H9 (cell line): ENCODE measurements at regions not wholly inside any gene's neighbourhood (a gene's known extent, or its start where the extent isn't known, plus 50 kb on each side); places are given as distances from the start of the nearest gene placed in this dataset.

ENCODE experiments used
- DNase-seq: peaks from one replicate; pipeline ENCODE4 v3.0.0-alpha.2; 2017
- H2AFZ ChIP-seq: one replicate; pipeline ENCODE4 v1.6.1; 2013; ENCODE audit warnings: mild to moderate bottlenecking, low read length, control low read depth, moderate library complexity
- H2AK5ac ChIP-seq: 2 replicates; pipeline ENCODE4 v1.6.1; 2013; ENCODE audit warnings: low read length, control low read depth, mixed read lengths; ENCODE audit not compliant: insufficient read length
- H2BK120ac ChIP-seq: one replicate; pipeline ENCODE4 v1.6.1; 2013; ENCODE audit warnings: low read depth, mild to moderate bottlenecking, low read length, control low read depth, inconsistent platforms; ENCODE audit not compliant: poor library complexity, severe bottlenecking
- H2BK12ac ChIP-seq: 2 replicates; pipeline ENCODE4 v1.6.1; 2013; ENCODE audit warnings: low read length, control low read depth, mixed read lengths, low read depth; ENCODE audit not compliant: insufficient read length
- H2BK15ac ChIP-seq: 2 replicates; pipeline ENCODE4 v1.6.1; 2013; ENCODE audit warnings: low read depth, low read length, control low read depth
- H2BK20ac ChIP-seq: one replicate; pipeline ENCODE4 v1.6.1; 2013; ENCODE audit warnings: low read depth, mild to moderate bottlenecking, low read length, control low read depth, inconsistent platforms; ENCODE audit not compliant: poor library complexity, severe bottlenecking
- H2BK5ac ChIP-seq: 2 replicates; pipeline ENCODE4 v1.6.1; 2013; ENCODE audit warnings: low read length, control low read depth, mixed read lengths; ENCODE audit not compliant: insufficient read length
- H3K14ac ChIP-seq: 2 replicates; pipeline ENCODE4 v1.6.1; 2013; ENCODE audit warnings: low read length, control low read depth; ENCODE audit not compliant: insufficient read depth
- H3K18ac ChIP-seq: 2 replicates; pipeline ENCODE4 v1.6.1; 2013; ENCODE audit warnings: low read depth, mild to moderate bottlenecking, mixed read lengths, low read length, control low read depth; ENCODE audit not compliant: insufficient read length
- H3K23ac ChIP-seq: 2 replicates; pipeline ENCODE4 v1.6.1; 2013; ENCODE audit warnings: low read length, control low read depth, mixed read lengths, low read depth; ENCODE audit not compliant: insufficient read length
- H3K23me2 ChIP-seq: 2 replicates; pipeline ENCODE4 v1.6.1; 2013; ENCODE audit warnings: low read depth, mild to moderate bottlenecking, mixed read lengths, low read length, control low read depth; ENCODE audit not compliant: insufficient read length, poor library complexity, severe bottlenecking
- H3K27ac ChIP-seq: 2 replicates; pipeline ENCODE4 v1.5.1; 2013; ENCODE audit warnings: low read length, control low read depth, mixed read lengths, low read depth; ENCODE audit not compliant: insufficient read length
- H3K27me3 ChIP-seq: 2 replicates; pipeline ENCODE4 v1.6.1; 2013; ENCODE audit warnings: low read length, control low read depth, inconsistent platforms; ENCODE audit not compliant: insufficient read depth
- H3K4ac ChIP-seq: 2 replicates; pipeline ENCODE4 v1.6.1; 2013; ENCODE audit warnings: low read depth, mild to moderate bottlenecking, control low read depth, inconsistent platforms, low read length, moderate library complexity
- H3K4me1 ChIP-seq: 2 replicates; pipeline ENCODE4 v1.6.1; 2013; ENCODE audit warnings: low read length, control low read depth, inconsistent platforms; ENCODE audit not compliant: insufficient read depth
- H3K4me2 ChIP-seq: 2 replicates; pipeline ENCODE4 v1.6.1; 2013; ENCODE audit warnings: low read length, control low read depth, mixed read lengths; ENCODE audit not compliant: insufficient read length, insufficient read depth
- H3K56ac ChIP-seq: 2 replicates; pipeline ENCODE4 v1.6.1; 2013; ENCODE audit warnings: low read depth, mild to moderate bottlenecking, mixed read lengths, low read length, control low read depth; ENCODE audit not compliant: insufficient read length
- H3K79me1 ChIP-seq: 2 replicates; pipeline ENCODE4 v1.6.1; 2013; ENCODE audit warnings: low read depth, mild to moderate bottlenecking, moderate library complexity, low read length, control low read depth, inconsistent platforms; ENCODE audit not compliant: insufficient read depth, poor library complexity, severe bottlenecking
- H3K79me2 ChIP-seq: 2 replicates; pipeline ENCODE4 v1.6.1; 2013; ENCODE audit warnings: low read length, control low read depth, inconsistent platforms; ENCODE audit not compliant: insufficient read depth
- H3K9ac ChIP-seq: 2 replicates; pipeline ENCODE4 v1.6.1; 2013; ENCODE audit warnings: low read length, control low read depth, mixed read lengths; ENCODE audit not compliant: insufficient read length; ENCODE audit errors: extremely low read depth
- H3K9me3 ChIP-seq: one replicate; pipeline ENCODE4 v1.6.1; 2013; ENCODE audit warnings: low read depth, low read length, inconsistent platforms; ENCODE audit not compliant: control insufficient read depth
- H3T11ph ChIP-seq: one replicate; pipeline ENCODE4 v1.6.1; 2013; ENCODE audit warnings: mild to moderate bottlenecking, low read length, control low read depth, inconsistent platforms
- H4K20me1 ChIP-seq: one replicate; pipeline ENCODE4 v1.6.1; 2013; ENCODE audit not compliant: control insufficient read depth, insufficient read length, insufficient read depth
- H4K5ac ChIP-seq: 2 replicates; pipeline ENCODE4 v1.6.1; 2013; ENCODE audit warnings: low read depth, mild to moderate bottlenecking, mixed read lengths, low read length, control low read depth; ENCODE audit not compliant: insufficient read length
- H4K8ac ChIP-seq: replicated peaks from 2 replicates; pipeline ENCODE4 v1.6.1; 2013; ENCODE audit warnings: low read length, control low read depth, mixed read lengths, low read depth; ENCODE audit not compliant: insufficient read length
- H4K91ac ChIP-seq: 2 replicates; pipeline ENCODE4 v1.6.1; 2013; ENCODE audit warnings: low read depth, mild to moderate bottlenecking, moderate library complexity, mixed read lengths, low read length, control low read depth; ENCODE audit not compliant: insufficient read length
- H3K27ac Mint-ChIP-seq, 3 experiments: 2 replicates in 2 of 3; 3 replicates in 1 of 3; pipeline ENCODE4 v1.8.0; 2020 to 2021; ENCODE audit warnings: mixed read lengths in 3 of 3, mild to moderate bottlenecking in 1 of 3, moderate library complexity in 1 of 3
- H3K27me3 Mint-ChIP-seq: 2 replicates; pipeline ENCODE4 v1.8.0; 2021; ENCODE audit warnings: low read depth, mild to moderate bottlenecking, moderate library complexity, mixed read lengths
- H3K36me3 Mint-ChIP-seq, 3 experiments: 2 replicates in 2 of 3; 3 replicates in 1 of 3; pipeline ENCODE4 v1.8.0; 2020 to 2021; ENCODE audit warnings: low read depth in 3 of 3, mixed read lengths in 3 of 3; ENCODE audit not compliant: insufficient read depth in 1 of 3
- H3K4me1 Mint-ChIP-seq, 2 experiments: 2 replicates each; pipeline ENCODE4 v1.8.0; 2020; ENCODE audit warnings: mixed read lengths in 2 of 2
- H3K4me3 Mint-ChIP-seq, 2 experiments: 2 replicates in 1 of 2; 3 replicates in 1 of 2; pipeline ENCODE4 v1.8.0; 2020 to 2021; ENCODE audit warnings: mild to moderate bottlenecking in 2 of 2, mixed read lengths in 2 of 2, moderate library complexity in 1 of 2
- H3K9me3 Mint-ChIP-seq, 2 experiments: 2 replicates in 1 of 2; 3 replicates in 1 of 2; pipeline ENCODE4 v1.8.0; 2020; ENCODE audit warnings: mild to moderate bottlenecking in 2 of 2, mixed read lengths in 2 of 2, moderate library complexity in 1 of 2
- CTCF ChIP-seq: fragments of 200-600 bp; sonication (generic); conservative IDR thresholded peaks from 3 replicates; pipeline ENCODE4 v1.8.0; 2021; ENCODE audit warnings: antibody characterized with exemption, mild to moderate bottlenecking
- WGBS: extraction: QIAGEN DNeasy Blood & Tissue Kit; methylation state at CpG from one replicate; pipeline ENCODE4 v1.1.7; 2013; ENCODE audit warnings: missing lambda C conversion rate, low lambda C conversion rate, mixed read lengths; ENCODE audit not compliant: insufficient read length; ENCODE audit errors: extremely low coverage; 5-methylcytosine and 5-hydroxymethylcytosine counted together

GRCh38 chr17:77556383-77557061, 402.0 kb upstream of the TNRC6C start:
- Histone ChIP-seq H4K20me1 (no peaks in the 10 kb centered on the region), H3K23ac (no peak overlapping the region), H2AFZ (no peak overlapping the region), H3K23me2 (no peaks in the 10 kb centered on the region), H4K8ac (no peak overlapping the region), H3K9me3 (no peaks in the 10 kb centered on the region), H3T11ph (no peak overlapping the region), H3K27me3 (no peaks in the 10 kb centered on the region; the same call in 1 of the 2 replicates), H2BK12ac (no peak overlapping the region), H2BK120ac (no peak overlapping the region), H3K4me1 (no peaks in the 10 kb centered on the region), H3K14ac (no peak overlapping the region), H4K91ac (no peak overlapping the region), H3K9ac (no peak overlapping the region), H3K4ac (no peak overlapping the region), H3K79me2 (no peaks in the 10 kb centered on the region), H3K27ac (no peak overlapping the region), H3K79me1 (no peaks in the 10 kb centered on the region), H4K5ac (no peak overlapping the region), H3K4me2 (no peak overlapping the region), H2BK20ac (no peak overlapping the region), H3K56ac (no peak overlapping the region), H3K18ac (no peak overlapping the region), H2BK15ac (no peak overlapping the region), H2BK5ac (no peak overlapping the region), H2AK5ac (no peak overlapping the region)
- no CpG with 5 or more reads among the region's 14 CpGs for WGBS
- no peak for TF ChIP-seq CTCF
- Mint-ChIP-seq H3K4me1 (peaks cover 4 to 17% of the 10 kb centered on the region in 2 experiments), H3K27ac (peak overlapping the region in 1 of 3 experiments; percentile 12; a peak in 1 of 7 replicates), H3K27me3 (peaks cover 26% of the 10 kb centered on the region), H3K9me3 (no peaks in the 10 kb centered on the region; a peak in 1 of 5 replicates), H3K4me3 (no peak overlapping the region; a peak in 1 of 5 replicates), H3K36me3 (no peaks in the 10 kb centered on the region)
- DNase-seq: no peak
